ENCODE measurements at regions not wholly inside any gene's neighbourhood (a gene's known extent, or its start where the extent isn't known, plus 50 kb on each side); places are given as distances from the start of the nearest gene placed in this dataset.

- TF ChIP-seq HDGF (IDR thresholded peaks at IDR 0.05; ENCODE audit: borderline replicate concordance), result no peak
- no peak for TF ChIP-seq SUZ12 (IDR thresholded peaks at IDR 0.05)
- no peak for TF ChIP-seq SP1 (IDR thresholded peaks at IDR 0.05)
These were observed 293.3 kb upstream of the RORA start for GRCh38 chr15:61522411-61522810.

Measured in HEK293T (cell line).